ENCODE measurements at regions not wholly inside any gene's neighbourhood (a gene's known extent, or its start where the extent isn't known, plus 50 kb on each side); places are given as distances from the start of the nearest gene placed in this dataset.

GRCh38 chr2:19809206-19809605, 92.6 kb downstream of the TTC32 start:
- Histone ChIP-seq H3K4me3 (ENCODE audit: low read depth in 2 of 2, low read length in 2 of 2) (no peak overlapping the region), H3K36me3 (ENCODE audit: control insufficient read depth, insufficient read depth, low read length) (no peaks in the 10 kb centered on the region), H3K4me1 (ENCODE audit: control insufficient read depth, insufficient read depth, low read length) (no peaks in the 10 kb centered on the region), H3K27me3 (ENCODE audit: control insufficient read depth, insufficient read depth, low read length) (no peaks in the 10 kb centered on the region), H3K9me3 (ENCODE audit: control insufficient read depth, insufficient read depth, low read depth, low read length) (no peaks in the 10 kb centered on the region), H3K27ac (ENCODE audit: low read length) (no peak overlapping the region)
- CTCF ChIA-PET = no interaction called here
- TF ChIP-seq CTCF (IDR thresholded peaks at IDR 0.05) = no peak
- no peak for TF ChIP-seq POLR2AphosphoS5 (IDR thresholded peaks at IDR 0.05; ENCODE audit: low read depth, low read length)
- no peak for TF ChIP-seq TCF7L2 (IDR thresholded peaks at IDR 0.05; ENCODE audit: low read depth, low read length)
- TF ChIP-seq, protein P1, sequence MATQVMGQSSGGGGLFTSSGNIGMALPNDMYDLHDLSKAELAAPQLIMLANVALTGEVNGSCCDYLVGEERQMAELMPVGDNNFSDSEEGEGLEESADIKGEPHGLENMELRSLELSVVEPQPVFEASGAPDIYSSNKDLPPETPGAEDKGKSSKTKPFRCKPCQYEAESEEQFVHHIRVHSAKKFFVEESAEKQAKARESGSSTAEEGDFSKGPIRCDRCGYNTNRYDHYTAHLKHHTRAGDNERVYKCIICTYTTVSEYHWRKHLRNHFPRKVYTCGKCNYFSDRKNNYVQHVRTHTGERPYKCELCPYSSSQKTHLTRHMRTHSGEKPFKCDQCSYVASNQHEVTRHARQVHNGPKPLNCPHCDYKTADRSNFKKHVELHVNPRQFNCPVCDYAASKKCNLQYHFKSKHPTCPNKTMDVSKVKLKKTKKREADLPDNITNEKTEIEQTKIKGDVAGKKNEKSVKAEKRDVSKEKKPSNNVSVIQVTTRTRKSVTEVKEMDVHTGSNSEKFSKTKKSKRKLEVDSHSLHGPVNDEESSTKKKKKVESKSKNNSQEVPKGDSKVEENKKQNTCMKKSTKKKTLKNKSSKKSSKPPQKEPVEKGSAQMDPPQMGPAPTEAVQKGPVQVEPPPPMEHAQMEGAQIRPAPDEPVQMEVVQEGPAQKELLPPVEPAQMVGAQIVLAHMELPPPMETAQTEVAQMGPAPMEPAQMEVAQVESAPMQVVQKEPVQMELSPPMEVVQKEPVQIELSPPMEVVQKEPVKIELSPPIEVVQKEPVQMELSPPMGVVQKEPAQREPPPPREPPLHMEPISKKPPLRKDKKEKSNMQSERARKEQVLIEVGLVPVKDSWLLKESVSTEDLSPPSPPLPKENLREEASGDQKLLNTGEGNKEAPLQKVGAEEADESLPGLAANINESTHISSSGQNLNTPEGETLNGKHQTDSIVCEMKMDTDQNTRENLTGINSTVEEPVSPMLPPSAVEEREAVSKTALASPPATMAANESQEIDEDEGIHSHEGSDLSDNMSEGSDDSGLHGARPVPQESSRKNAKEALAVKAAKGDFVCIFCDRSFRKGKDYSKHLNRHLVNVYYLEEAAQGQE (IDR thresholded peaks at IDR 0.05; ENCODE audit: insufficient read depth in 1 of 2, low read depth in 2 of 2, low read length in 1 of 2) = no peak
- TF ChIP-seq SIN3A (IDR thresholded peaks at IDR 0.05; ENCODE audit: borderline replicate concordance, insufficient read depth, low read depth, low read length) = no peak
- in situ Hi-C loops (cut with HindIII; ENCODE audit: low pct_unique_long_range_greater_than_20kb, low sequenced_read_pairs) = no loop called here
- no TSS peak for BruUV-seq (replicated peaks)
- DNase-seq (ENCODE audit: low read depth, low spot score) (no peak), ATAC-seq (no peak)
- POLR2A ChIA-PET = no interaction called here
- intact Hi-C loops (cut with micrococcal nuclease; ENCODE audit: unreplicated experiment) = no loop called here

DNA sequence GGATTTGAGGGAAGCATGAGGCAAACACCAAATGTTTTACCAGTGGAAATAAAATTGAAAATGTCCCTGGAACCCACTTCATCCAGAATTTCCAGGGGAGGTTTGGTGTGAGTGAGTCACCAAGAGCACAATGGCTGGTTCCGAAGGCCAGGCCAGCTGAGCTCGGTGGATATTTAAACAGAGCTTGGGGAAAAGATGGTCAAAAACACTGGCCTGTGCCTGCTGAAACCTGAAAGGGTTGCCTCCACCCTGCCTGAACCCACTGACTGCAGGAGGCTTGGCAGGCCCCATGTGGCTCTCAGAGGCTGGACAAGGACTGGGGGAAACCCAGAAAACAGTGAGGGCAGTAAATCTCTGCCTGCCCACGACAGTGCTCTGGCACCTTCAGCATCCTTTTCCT, 93.9 kb downstream of the TTC32 start:
- BruUV-seq (replicated peaks) = no TSS peak
- Histone ChIP-seq H3K9me3 (ENCODE audit: control insufficient read depth, insufficient read depth, low read depth, low read length) (no peaks in the 10 kb centered on the region), H3K27ac (ENCODE audit: low read length) (no peak overlapping the region), H3K4me3 (ENCODE audit: low read depth in 2 of 2, low read length in 2 of 2) (no peak overlapping the region), H3K4me1 (ENCODE audit: control insufficient read depth, insufficient read depth, low read length) (peaks cover 4% of the 10 kb centered on the region), H3K36me3 (ENCODE audit: control insufficient read depth, insufficient read depth, low read length) (no peaks in the 10 kb centered on the region), H3K27me3 (ENCODE audit: control insufficient read depth, insufficient read depth, low read length) (no peaks in the 10 kb centered on the region)
- no peak for TF ChIP-seq TCF7L2 (IDR thresholded peaks at IDR 0.05; ENCODE audit: low read depth, low read length)
- TF ChIP-seq POLR2AphosphoS5 (IDR thresholded peaks at IDR 0.05; ENCODE audit: low read depth, low read length) = no peak
- TF ChIP-seq SIN3A (IDR thresholded peaks at IDR 0.05; ENCODE audit: borderline replicate concordance, insufficient read depth, low read depth, low read length) = no peak
- TF ChIP-seq CTCF (IDR thresholded peaks at IDR 0.05) = no peak
- TF ChIP-seq, protein P1 (IDR thresholded peaks at IDR 0.05; ENCODE audit: insufficient read depth in 1 of 2, low read depth in 2 of 2, low read length in 1 of 2) = no peak
- POLR2A ChIA-PET = no interaction called here
- DNase-seq (ENCODE audit: low read depth, low spot score) (no peak), ATAC-seq (no peak)
- in situ Hi-C loops (cut with HindIII; ENCODE audit: low pct_unique_long_range_greater_than_20kb, low sequenced_read_pairs) = no loop called here
- intact Hi-C loops (cut with micrococcal nuclease; ENCODE audit: unreplicated experiment) = no loop called here
- CTCF ChIA-PET = no interaction called here
